NCI-H1105 treated with DMSO at 0.1 percent for 48 hours (cell line): ENCODE measurements at regions not wholly inside any gene's neighbourhood (a gene's known extent, or its start where the extent isn't known, plus 50 kb on each side); places are given as distances from the start of the nearest gene placed in this dataset.
A peak's percentile ranks its signal among the peaks of the same experiment; 100 is the strongest.

Source experiments
- DNase-seq: peaks from one replicate; lab custom pipeline; 2025; lab: John Stamatoyannopoulos, UW

GRCh38 chr1:47574451-47575165 lies 136.8 kb downstream of the FOXD2 start:
- DNase-seq: no peak

- no peak for DNase-seq
Measured at GRCh38 chr1:47575855-47576757, 138.3 kb downstream of the FOXD2 start.

GRCh38 chr1:47576758-47577115 lies 138.9 kb downstream of the FOXD2 start:
- DNase-seq: no peak

GRCh38 chr1:47577303-47578025 lies 139.6 kb downstream of the FOXD2 start:
- no peak for DNase-seq

- no peak for DNase-seq
Measured at GRCh38 chr1:47578026-47578720, 140.3 kb downstream of the FOXD2 start.

GRCh38 chr1:47578721-47579419 lies 141.0 kb downstream of the FOXD2 start:
- DNase-seq: no peak

GRCh38 chr1:47579809-47580208 lies 142.0 kb downstream of the FOXD2 start:
- DNase-seq: no peak

- no peak for DNase-seq
Measured at GRCh38 chr1:47580451-47580995, 142.7 kb downstream of the FOXD2 start.

GRCh38 chr1:47582891-47583608 lies 145.2 kb downstream of the FOXD2 start:
- DNase-seq: no peak

- DNase-seq: no peak
Measured at GRCh38 chr1:47584249-47584648, 146.4 kb downstream of the FOXD2 start.

GRCh38 chr1:47585141-47585902 lies 147.5 kb downstream of the FOXD2 start:
- no peak for DNase-seq

GRCh38 chr1:47587891-47588582 lies 150.2 kb downstream of the FOXD2 start:
- DNase-seq: no peak

- no peak for DNase-seq
Measured at GRCh38 chr1:47590523-47591225, 152.8 kb downstream of the FOXD2 start.

GRCh38 chr1:47591801-47592200 lies 154.0 kb downstream of the FOXD2 start:
- DNase-seq: no peak

- DNase-seq: peak; percentile 52
Measured at GRCh38 chr1:47592296-47593012, 154.6 kb downstream of the FOXD2 start.

- DNase-seq: no peak
Measured at GRCh38 chr1:47593013-47593568, 155.2 kb downstream of the FOXD2 start.

GRCh38 chr1:47593598-47594285 lies 155.9 kb downstream of the FOXD2 start:
- no peak for DNase-seq
